GM21390 (cell line): ENCODE measurements at regions not wholly inside any gene's neighbourhood (a gene's known extent, or its start where the extent isn't known, plus 50 kb on each side); places are given as distances from the start of the nearest gene placed in this dataset.
A peak's percentile ranks its signal among the peaks of the same experiment; 100 is the strongest.

ENCODE experiments used
- ATAC-seq: cut with Tn5 transposase; IDR thresholded peaks from one replicate; pipeline ENCODE4 v1.9.1; 2021; ENCODE audit not compliant: unreplicated experiment

GRCh38 chr3:26345613-26346012 is 277.0 kb upstream of the LRRC3B start:
- no peak for ATAC-seq

GRCh38 chr3:26346497-26346896 is 276.1 kb upstream of the LRRC3B start:
- ATAC-seq, result no peak

GRCh38 chr3:26347150-26347549 is 275.4 kb upstream of the LRRC3B start:
- no peak for ATAC-seq

- ATAC-seq, result no peak
Observed at GRCh38 chr3:26350853-26351252, 271.7 kb upstream of the LRRC3B start.

- ATAC-seq, result no peak
Observed at GRCh38 chr3:26353097-26353496, 269.5 kb upstream of the LRRC3B start.

- no peak for ATAC-seq
Observed at GRCh38 chr3:26358405-26358804, 264.2 kb upstream of the LRRC3B start.

- ATAC-seq, result no peak
Observed at GRCh38 chr3:26365706-26366105, 256.9 kb upstream of the LRRC3B start.

- no peak for ATAC-seq
Observed at GRCh38 chr3:26368312-26368711, 254.3 kb upstream of the LRRC3B start.

- no peak for ATAC-seq
Observed at GRCh38 chr3:26369133-26369532, 253.4 kb upstream of the LRRC3B start.

- ATAC-seq, result no peak
Observed at GRCh38 chr3:26375843-26376530, 246.6 kb upstream of the LRRC3B start.

- no peak for ATAC-seq
Observed at GRCh38 chr3:26381411-26381810, 241.2 kb upstream of the LRRC3B start.

- no peak for ATAC-seq
Observed at GRCh38 chr3:26406636-26407035, 215.9 kb upstream of the LRRC3B start.

- no peak for ATAC-seq
Observed at GRCh38 chr3:26418553-26418952, 204.0 kb upstream of the LRRC3B start.

- no peak for ATAC-seq
Observed at GRCh38 chr3:26422415-26422814, 200.2 kb upstream of the LRRC3B start.

- ATAC-seq, result no peak
Observed at GRCh38 chr3:26425076-26425475, 197.5 kb upstream of the LRRC3B start.

GRCh38 chr3:26428992-26429391 is 193.6 kb upstream of the LRRC3B start:
- ATAC-seq, result no peak

GRCh38 chr3:26437678-26438077 is 184.9 kb upstream of the LRRC3B start:
- no peak for ATAC-seq

GRCh38 chr3:26438325-26438940 is 184.1 kb upstream of the LRRC3B start:
- no peak for ATAC-seq

- no peak for ATAC-seq
Observed at GRCh38 chr3:26438981-26439884, 183.3 kb upstream of the LRRC3B start.

GRCh38 chr3:26449996-26450395 is 172.6 kb upstream of the LRRC3B start:
- peak; percentile 71 for ATAC-seq

- ATAC-seq, result no peak
Observed at GRCh38 chr3:26452363-26452762, 170.2 kb upstream of the LRRC3B start.

GRCh38 chr3:26460985-26461384 is 161.6 kb upstream of the LRRC3B start:
- no peak for ATAC-seq
